OCI-LY3 (cell line): ENCODE measurements at regions not wholly inside any gene's neighbourhood (a gene's known extent, or its start where the extent isn't known, plus 50 kb on each side); places are given as distances from the start of the nearest gene placed in this dataset.

Source experiments
- EZH2phosphoT487 ChIP-seq: fragments of 200-600 bp; shearing (Covaris generic); IDR thresholded peaks from 2 replicates; pipeline ENCODE4 v1.6.1; 2018; ENCODE audit warnings: antibody characterized with exemption, mixed run types, low read depth
- TF ChIP-seq, protein P1 (sequence below): fragments of 200-600, 300-600 bp; sonication (generic); IDR thresholded peaks from 2 replicates; pipeline ENCODE4 v1.5.1; 2014; ENCODE audit warnings: antibody characterized with exemption, low read length, low read depth

GRCh38 chr7:417973-418601 is 101.6 kb downstream of the PDGFA start:
- TF ChIP-seq, protein P1, sequence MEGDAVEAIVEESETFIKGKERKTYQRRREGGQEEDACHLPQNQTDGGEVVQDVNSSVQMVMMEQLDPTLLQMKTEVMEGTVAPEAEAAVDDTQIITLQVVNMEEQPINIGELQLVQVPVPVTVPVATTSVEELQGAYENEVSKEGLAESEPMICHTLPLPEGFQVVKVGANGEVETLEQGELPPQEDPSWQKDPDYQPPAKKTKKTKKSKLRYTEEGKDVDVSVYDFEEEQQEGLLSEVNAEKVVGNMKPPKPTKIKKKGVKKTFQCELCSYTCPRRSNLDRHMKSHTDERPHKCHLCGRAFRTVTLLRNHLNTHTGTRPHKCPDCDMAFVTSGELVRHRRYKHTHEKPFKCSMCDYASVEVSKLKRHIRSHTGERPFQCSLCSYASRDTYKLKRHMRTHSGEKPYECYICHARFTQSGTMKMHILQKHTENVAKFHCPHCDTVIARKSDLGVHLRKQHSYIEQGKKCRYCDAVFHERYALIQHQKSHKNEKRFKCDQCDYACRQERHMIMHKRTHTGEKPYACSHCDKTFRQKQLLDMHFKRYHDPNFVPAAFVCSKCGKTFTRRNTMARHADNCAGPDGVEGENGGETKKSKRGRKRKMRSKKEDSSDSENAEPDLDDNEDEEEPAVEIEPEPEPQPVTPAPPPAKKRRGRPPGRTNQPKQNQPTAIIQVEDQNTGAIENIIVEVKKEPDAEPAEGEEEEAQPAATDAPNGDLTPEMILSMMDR, result no peak
- no peak for TF ChIP-seq EZH2phosphoT487
